ENCODE measurements at regions not wholly inside any gene's neighbourhood (a gene's known extent, or its start where the extent isn't known, plus 50 kb on each side); places are given as distances from the start of the nearest gene placed in this dataset.

DNA sequence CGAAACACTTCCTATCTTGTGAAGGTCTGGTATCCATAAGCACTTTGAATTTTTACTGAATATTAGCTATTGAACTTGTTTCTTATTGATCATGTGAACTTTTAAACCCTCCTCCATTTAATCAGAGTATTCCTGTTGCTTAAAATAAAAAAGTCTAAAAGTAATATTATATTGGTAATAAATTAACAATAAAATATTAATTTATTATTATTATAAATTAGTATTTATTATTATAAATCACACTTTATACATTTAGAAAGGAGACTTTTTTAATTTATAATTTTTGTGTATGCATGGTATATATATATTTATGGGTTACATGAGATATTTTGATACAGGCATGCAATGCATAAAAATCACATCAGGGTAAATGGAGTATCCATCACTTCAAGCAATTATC lies 295.4 kb upstream of the NETO1 start:
- TF ChIP-seq POU6F1 (CRISPR knock-in tag; IDR thresholded peaks at IDR 0.05; ENCODE audit: borderline replicate concordance, low read depth) = no peak
- no peak for TF ChIP-seq ISL1 (CRISPR knock-in tag; IDR thresholded peaks at IDR 0.05)
- TF ChIP-seq OSR1 (CRISPR knock-in tag; IDR thresholded peaks at IDR 0.05) = no peak
- TF ChIP-seq, protein P1, sequence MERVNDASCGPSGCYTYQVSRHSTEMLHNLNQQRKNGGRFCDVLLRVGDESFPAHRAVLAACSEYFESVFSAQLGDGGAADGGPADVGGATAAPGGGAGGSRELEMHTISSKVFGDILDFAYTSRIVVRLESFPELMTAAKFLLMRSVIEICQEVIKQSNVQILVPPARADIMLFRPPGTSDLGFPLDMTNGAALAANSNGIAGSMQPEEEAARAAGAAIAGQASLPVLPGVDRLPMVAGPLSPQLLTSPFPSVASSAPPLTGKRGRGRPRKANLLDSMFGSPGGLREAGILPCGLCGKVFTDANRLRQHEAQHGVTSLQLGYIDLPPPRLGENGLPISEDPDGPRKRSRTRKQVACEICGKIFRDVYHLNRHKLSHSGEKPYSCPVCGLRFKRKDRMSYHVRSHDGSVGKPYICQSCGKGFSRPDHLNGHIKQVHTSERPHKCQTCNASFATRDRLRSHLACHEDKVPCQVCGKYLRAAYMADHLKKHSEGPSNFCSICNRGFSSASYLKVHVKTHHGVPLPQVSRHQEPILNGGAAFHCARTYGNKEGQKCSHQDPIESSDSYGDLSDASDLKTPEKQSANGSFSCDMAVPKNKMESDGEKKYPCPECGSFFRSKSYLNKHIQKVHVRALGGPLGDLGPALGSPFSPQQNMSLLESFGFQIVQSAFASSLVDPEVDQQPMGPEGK (CRISPR knock-in tag; IDR thresholded peaks at IDR 0.05; ENCODE audit: borderline replicate concordance) = no peak
- TF ChIP-seq CSDC2 (CRISPR knock-in tag; IDR thresholded peaks at IDR 0.05) = no peak
- TF ChIP-seq ZNF8 (CRISPR knock-in tag; IDR thresholded peaks at IDR 0.05) = no peak
- TF ChIP-seq PPARA (CRISPR knock-in tag; IDR thresholded peaks at IDR 0.05; ENCODE audit: borderline replicate concordance) = no peak
- no peak for TF ChIP-seq RARB (CRISPR knock-in tag; IDR thresholded peaks at IDR 0.05)
